ENCODE measurements at regions not wholly inside any gene's neighbourhood (a gene's known extent, or its start where the extent isn't known, plus 50 kb on each side); places are given as distances from the start of the nearest gene placed in this dataset.
"Not testable (repeated sequence)": the region's sequence is repeated elsewhere in the genome, so short reads cannot be mapped to it uniquely, and the experiment has no call there.

DNA sequence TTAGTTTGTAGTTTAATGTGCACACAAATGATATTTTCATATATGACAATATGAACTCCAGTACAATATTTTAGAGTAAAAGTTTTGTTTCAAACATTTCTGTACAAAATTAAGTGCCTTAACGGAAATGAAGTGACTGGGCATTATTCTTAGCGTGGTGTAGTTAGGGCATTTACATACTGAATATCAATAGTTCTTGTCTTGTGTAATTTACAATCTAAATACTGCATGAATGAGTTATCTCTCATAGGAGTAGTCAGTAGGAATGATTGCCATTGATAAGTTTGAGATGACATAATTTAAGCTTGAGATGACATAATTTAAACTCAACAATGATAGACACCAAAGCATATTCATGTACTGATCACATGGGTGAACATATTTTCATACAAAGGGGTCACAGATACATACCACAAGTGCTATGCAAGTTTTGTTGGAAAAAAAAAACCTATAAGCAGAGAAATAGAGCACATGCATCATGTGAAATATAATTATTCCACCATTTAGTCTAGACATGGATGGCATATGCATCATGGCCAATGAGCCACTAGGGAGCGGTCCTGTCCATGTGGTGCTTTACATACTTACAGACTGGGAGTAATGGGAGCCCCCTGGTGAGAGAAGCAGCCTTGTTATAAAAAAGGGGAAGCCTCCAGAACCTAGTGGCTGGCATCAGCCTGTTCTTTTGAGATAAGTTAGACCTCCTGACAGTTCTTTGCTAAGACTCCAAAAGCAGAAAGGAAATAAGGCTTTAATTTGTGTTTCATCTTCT, 1523.9 kb downstream of the MAT2B start:
- Histone ChIP-seq H3K36me3 (no peaks in the 10 kb centered on the region), H4K20me1 (no peaks in the 10 kb centered on the region), H3K27ac (no peak overlapping the region), H3K9ac (no peak overlapping the region), H3K4me3 (no peak overlapping the region), H3K27me3 (no peaks in the 10 kb centered on the region), H3K4me2 (no peak overlapping the region), H3K9me3 (no peaks in the 10 kb centered on the region), H3K4me1 (no peaks in the 10 kb centered on the region)
- TF ChIP-seq Cebpa-rat (IDR thresholded peaks at IDR 0.05) = no peak

DNA sequence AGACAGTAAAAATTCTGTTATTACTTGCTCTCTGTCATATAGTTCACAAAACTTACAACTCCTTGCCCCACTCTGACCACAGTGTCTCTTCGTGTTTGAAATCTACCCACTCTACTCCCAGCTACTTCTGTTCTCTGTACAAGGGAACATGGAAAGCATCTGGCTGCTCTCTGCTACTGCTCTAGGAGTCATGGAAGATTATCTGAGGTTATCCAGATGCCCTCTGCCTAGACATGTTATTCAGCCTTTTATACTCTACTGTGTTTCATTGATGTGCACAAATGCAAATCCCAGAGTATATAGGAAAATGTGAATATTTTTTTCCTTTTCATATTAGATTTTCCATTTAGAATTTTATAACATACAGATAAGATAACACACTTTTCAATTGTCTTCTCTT, 1525.6 kb downstream of the MAT2B start:
- no peaks in the 10 kb centered on the region for H3K36me3 ChIP-seq
- no peaks in the 10 kb centered on the region for H3K27me3 ChIP-seq
- TF ChIP-seq Cebpa-rat (IDR thresholded peaks at IDR 0.05) = no peak
- no peaks in the 10 kb centered on the region for H4K20me1 ChIP-seq
- no peak overlapping the region for H3K4me3 ChIP-seq
- no peaks in the 10 kb centered on the region for H3K4me1 ChIP-seq
- no peak overlapping the region for H3K9ac ChIP-seq
- no peaks in the 10 kb centered on the region for H3K9me3 ChIP-seq
- H3K4me2 ChIP-seq = no peak overlapping the region
- no peak overlapping the region for H3K27ac ChIP-seq

DNA sequence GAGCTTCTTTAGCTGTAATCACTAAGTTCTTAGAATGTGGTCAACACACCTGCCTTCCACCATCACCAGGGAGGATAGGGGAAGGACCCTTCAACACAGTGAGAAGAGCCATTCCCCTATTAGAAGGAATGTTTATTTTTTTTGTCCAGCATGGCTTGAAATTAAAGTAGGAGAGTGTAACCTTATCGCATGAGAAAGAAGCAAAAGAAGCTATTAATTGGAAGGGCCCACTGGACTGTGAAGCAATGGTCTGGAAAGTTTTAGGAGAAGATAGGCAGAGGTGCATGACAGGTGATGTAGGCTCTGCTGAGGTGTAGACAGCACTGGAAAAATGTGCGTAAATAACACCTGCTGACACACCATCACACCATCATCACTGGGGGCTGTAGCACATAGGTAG, 1526.0 kb downstream of the MAT2B start:
- no peaks in the 10 kb centered on the region for H3K27me3 ChIP-seq
- H3K4me3 ChIP-seq = no peak overlapping the region
- TF ChIP-seq Cebpa-rat (IDR thresholded peaks at IDR 0.05) = no peak
- H3K36me3 ChIP-seq = no peaks in the 10 kb centered on the region
- no peak overlapping the region for H3K4me2 ChIP-seq
- no peak overlapping the region for H3K9ac ChIP-seq
- H3K27ac ChIP-seq = no peak overlapping the region
- no peaks in the 10 kb centered on the region for H3K4me1 ChIP-seq
- no peaks in the 10 kb centered on the region for H4K20me1 ChIP-seq
- H3K9me3 ChIP-seq = no peaks in the 10 kb centered on the region

DNA sequence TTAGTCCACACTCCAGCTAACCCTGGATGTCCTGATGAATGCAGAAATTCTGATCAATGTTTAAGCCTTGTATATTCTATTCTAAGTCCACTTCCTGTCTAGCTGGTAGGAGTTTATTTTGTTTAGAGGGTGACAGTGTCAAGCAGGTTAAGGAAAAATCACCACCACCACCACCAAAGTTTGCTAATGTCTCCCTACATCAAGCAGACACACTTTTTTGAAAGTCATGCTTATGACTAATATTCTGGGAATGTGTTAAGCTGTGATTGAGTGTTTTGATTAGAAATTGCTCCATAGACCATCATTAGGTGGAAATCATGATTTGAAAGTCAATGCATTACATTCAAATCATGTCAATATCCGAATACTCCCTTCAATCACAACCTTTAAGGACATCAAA, 1530.1 kb downstream of the MAT2B start:
- H3K9me3 ChIP-seq = no peaks in the 10 kb centered on the region
- H3K36me3 ChIP-seq = no peaks in the 10 kb centered on the region
- H3K4me1 ChIP-seq = no peaks in the 10 kb centered on the region
- TF ChIP-seq Cebpa-rat (IDR thresholded peaks at IDR 0.05) = no peak
- H3K4me2 ChIP-seq = no peak overlapping the region
- H4K20me1 ChIP-seq = no peaks in the 10 kb centered on the region
- H3K9ac ChIP-seq = no peak overlapping the region
- H3K27ac ChIP-seq = no peak overlapping the region
- H3K27me3 ChIP-seq = no peaks in the 10 kb centered on the region
- no peak overlapping the region for H3K4me3 ChIP-seq

DNA sequence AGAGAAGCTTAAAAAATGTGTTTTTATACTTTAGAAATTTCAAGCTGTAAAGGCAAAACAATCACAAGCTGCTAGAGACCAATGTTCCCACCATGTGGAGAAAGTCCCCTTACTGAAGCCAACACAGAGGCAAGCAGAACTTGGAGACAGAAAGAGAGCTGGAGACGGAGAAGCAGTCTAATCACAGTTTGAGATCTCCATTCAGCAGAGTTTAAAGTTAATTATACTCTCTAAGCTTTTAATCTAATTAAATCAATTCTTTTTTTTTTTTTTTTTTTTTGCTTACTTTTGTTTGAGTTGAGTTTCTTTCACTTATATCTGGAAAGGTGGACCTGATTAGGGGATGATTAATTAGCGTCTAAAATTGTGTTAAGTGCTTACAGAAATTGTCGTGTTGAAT, 1534.3 kb downstream of the MAT2B start:
- no peak overlapping the region for H3K4me2 ChIP-seq
- H3K36me3 ChIP-seq = no peaks in the 10 kb centered on the region
- H3K4me1 ChIP-seq = no peaks in the 10 kb centered on the region
- no peak overlapping the region for H3K9ac ChIP-seq
- no peaks in the 10 kb centered on the region for H3K9me3 ChIP-seq
- no peak overlapping the region for H3K27ac ChIP-seq
- H4K20me1 ChIP-seq = no peaks in the 10 kb centered on the region
- no peaks in the 10 kb centered on the region for H3K27me3 ChIP-seq
- no peak for TF ChIP-seq Cebpa-rat (IDR thresholded peaks at IDR 0.05)
- no peak overlapping the region for H3K4me3 ChIP-seq

DNA sequence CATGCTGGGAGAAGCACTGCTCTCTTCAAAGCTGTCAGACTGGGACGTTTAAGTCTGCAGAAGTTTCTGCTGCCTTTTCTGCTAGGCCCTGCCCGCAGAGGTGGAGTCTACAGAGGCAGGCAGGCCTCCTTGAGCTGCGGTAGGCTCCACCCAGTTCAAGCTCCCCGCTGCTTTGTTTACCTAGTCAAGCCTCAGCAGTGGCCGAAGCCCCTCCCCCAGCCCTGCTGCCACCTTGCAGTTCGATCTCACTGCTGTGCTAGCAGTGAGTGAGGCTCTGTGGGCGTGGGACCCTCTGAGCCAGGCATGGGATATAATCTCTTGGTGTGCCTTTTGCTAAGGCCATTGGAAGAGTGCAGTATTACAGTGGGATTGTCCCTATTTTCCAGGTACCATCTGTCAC, 1540.5 kb downstream of the MAT2B start:
- not testable (repeated sequence) for H3K27me3 ChIP-seq, H3K27ac ChIP-seq, H4K20me1 ChIP-seq, H3K4me2 ChIP-seq, H3K4me1 ChIP-seq, H3K4me3 ChIP-seq, H3K36me3 ChIP-seq, H3K9me3 ChIP-seq, H3K9ac ChIP-seq

DNA sequence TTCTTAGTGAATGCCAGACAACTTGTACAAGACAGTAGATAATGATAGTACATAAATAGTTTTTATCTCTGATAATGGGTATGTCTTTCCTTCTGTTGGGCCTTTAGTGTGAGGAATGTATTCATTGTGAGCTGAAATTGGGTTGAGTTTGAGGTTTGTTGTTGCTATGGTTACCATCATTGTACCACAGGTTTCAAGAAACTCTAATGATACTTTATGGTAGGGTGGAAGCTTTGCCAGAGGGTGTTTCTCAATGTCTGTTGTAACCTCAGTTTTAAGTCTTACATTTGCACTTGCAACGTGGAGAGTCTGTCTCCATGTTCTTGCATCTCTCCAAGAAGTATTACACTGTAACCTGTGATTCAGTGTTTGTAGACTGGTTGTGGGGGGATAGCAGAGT, 1550.1 kb downstream of the MAT2B start:
- TF ChIP-seq Cebpa-rat (IDR thresholded peaks at IDR 0.05) = no peak
- Histone ChIP-seq H3K9ac (no peak overlapping the region), H3K4me3 (no peak overlapping the region), H3K9me3 (no peaks in the 10 kb centered on the region), H4K20me1 (no peaks in the 10 kb centered on the region), H3K27me3 (no peaks in the 10 kb centered on the region), H3K4me1 (no peaks in the 10 kb centered on the region), H3K36me3 (no peaks in the 10 kb centered on the region), H3K27ac (no peak overlapping the region), H3K4me2 (no peak overlapping the region)

DNA sequence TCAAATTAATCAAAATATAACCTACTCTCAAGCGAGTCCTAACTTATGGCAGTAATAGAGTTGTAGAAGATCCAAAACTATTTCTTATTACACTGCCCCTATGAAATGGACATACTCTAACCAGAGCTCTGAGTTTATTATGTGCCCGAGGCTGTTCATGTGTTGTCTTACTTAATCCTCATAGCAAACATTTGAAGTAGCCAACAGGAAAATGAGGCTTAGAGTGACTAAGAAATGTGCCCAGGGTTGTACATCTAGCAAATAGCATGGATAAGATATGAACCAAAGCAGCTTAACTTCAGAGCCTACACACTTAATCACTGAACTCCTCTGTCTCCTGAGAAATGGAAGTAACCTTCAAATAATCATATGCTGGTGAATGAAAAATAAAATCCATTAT, 1551.7 kb downstream of the MAT2B start:
- no peak for TF ChIP-seq Cebpa-rat (IDR thresholded peaks at IDR 0.05)
- Histone ChIP-seq H3K4me3 (no peak overlapping the region), H3K27me3 (no peaks in the 10 kb centered on the region), H3K27ac (no peak overlapping the region), H3K9ac (no peak overlapping the region), H3K9me3 (no peaks in the 10 kb centered on the region), H4K20me1 (no peaks in the 10 kb centered on the region), H3K36me3 (no peaks in the 10 kb centered on the region), H3K4me1 (no peaks in the 10 kb centered on the region), H3K4me2 (no peak overlapping the region)

DNA sequence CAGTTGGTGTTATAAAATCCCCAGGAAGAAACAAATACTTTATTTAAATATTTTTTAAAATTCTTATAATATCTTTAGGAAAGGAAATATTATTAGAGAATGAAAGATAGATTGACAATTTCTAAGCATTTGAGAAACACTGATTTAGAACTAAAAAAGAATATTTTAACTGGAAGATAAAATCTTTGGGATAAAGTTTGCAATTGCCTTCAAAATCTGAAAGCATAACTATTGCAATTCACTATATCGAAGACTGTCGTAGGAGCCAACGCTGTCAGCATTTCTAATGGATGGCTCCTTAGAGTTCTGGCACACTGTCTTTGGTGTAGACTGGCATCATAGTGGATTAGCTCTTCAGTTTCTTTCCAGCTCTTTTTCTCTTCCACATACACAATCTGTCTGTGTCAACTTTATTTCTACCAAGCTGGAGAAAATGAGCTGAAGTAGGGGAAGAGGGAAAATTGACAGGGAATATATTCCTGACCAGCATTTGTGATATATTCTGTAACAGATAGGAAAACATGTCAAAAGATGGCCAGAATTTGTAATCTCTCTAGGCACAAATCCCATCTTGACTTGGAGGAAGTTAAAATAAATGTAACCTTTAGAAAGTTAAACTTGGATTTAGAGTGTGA, 1561.4 kb downstream of the MAT2B start:
- no peak for TF ChIP-seq Cebpa-rat (IDR thresholded peaks at IDR 0.05)
- Histone ChIP-seq H3K4me3 (no peak overlapping the region), H3K4me2 (no peak overlapping the region), H3K27ac (no peak overlapping the region), H3K4me1 (no peaks in the 10 kb centered on the region), H3K27me3 (no peaks in the 10 kb centered on the region), H3K9me3 (no peaks in the 10 kb centered on the region), H4K20me1 (no peaks in the 10 kb centered on the region), H3K36me3 (no peaks in the 10 kb centered on the region), H3K9ac (no peak overlapping the region)

DNA sequence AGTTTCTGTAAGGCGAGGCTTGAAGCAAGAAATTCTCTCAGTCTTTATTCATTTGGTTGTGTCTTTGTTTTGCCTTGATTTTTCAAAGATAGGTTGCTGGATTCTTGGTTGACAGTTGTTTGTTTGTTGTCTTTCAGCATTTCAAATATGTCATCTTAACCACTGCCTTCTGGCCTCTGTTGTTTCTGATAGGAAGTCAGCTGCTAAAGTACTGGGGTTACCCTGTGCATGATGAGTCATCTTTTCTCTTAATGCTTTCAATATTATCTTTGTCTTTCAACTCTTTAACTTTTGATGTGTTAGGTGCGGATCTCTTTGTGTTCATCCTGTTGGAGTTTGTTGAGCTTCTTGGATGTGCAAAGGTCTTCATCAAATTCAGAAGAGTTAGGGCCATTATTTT, 1571.3 kb downstream of the MAT2B start:
- H3K27ac ChIP-seq = no peak overlapping the region
- no peaks in the 10 kb centered on the region for H3K4me1 ChIP-seq
- TF ChIP-seq Cebpa-rat (IDR thresholded peaks at IDR 0.05) = no peak
- H4K20me1 ChIP-seq = no peaks in the 10 kb centered on the region
- H3K4me3 ChIP-seq = no peak overlapping the region
- no peak overlapping the region for H3K4me2 ChIP-seq
- no peak overlapping the region for H3K9ac ChIP-seq
- H3K9me3 ChIP-seq = no peaks in the 10 kb centered on the region
- no peaks in the 10 kb centered on the region for H3K27me3 ChIP-seq
- no peaks in the 10 kb centered on the region for H3K36me3 ChIP-seq
